ENCODE measurements at regions not wholly inside any gene's neighbourhood (a gene's known extent, or its start where the extent isn't known, plus 50 kb on each side); places are given as distances from the start of the nearest gene placed in this dataset.
A peak's percentile ranks its signal among the peaks of the same experiment; 100 is the strongest.

- TF ChIP-seq FOXK1 (CRISPR knock-in tag; IDR thresholded peaks at IDR 0.05; ENCODE audit: borderline replicate concordance, low read depth) (peak; percentile 93; the same call in 1 of the 2 replicates), TBX2 (CRISPR knock-in tag; IDR thresholded peaks at IDR 0.05; ENCODE audit: borderline replicate concordance) (peak; percentile 94), THYN1 (CRISPR knock-in tag; IDR thresholded peaks at IDR 0.05; ENCODE audit: borderline replicate concordance, low read depth) (no peak), CTCF (CRISPR knock-in tag; IDR thresholded peaks at IDR 0.05) (peak; percentile 21; the same call in 1 of the 2 replicates), HOXD1 (CRISPR knock-in tag; IDR thresholded peaks at IDR 0.05) (0 out of 2 replicates have a peak, but pooled peaks have one; percentile 83), ATF1 (CRISPR knock-in tag; IDR thresholded peaks at IDR 0.05) (peak; percentile 54; the same call in 1 of the 2 replicates), GRHL1 (CRISPR knock-in tag; conservative IDR thresholded peaks at IDR 0.05) (no peak), TOPORS (CRISPR knock-in tag; IDR thresholded peaks at IDR 0.05) (peak; percentile 61; the same call in 1 of the 2 replicates), CEBPG (CRISPR knock-in tag; IDR thresholded peaks at IDR 0.05) (peak; percentile 15; the same call in 1 of the 2 replicates), NR2F6 (IDR thresholded peaks at IDR 0.05) (peak; percentile 72), NR2F6 (CRISPR knock-in tag; IDR thresholded peaks at IDR 0.05) (peak; percentile 78; the same call in 1 of the 2 replicates), DPF2 (CRISPR knock-in tag; IDR thresholded peaks at IDR 0.05; ENCODE audit: borderline replicate concordance, low read depth) (peak; percentile 84), ZNF256 (CRISPR knock-in tag; conservative IDR thresholded peaks at IDR 0.05) (no peak), ZFP36L1 (CRISPR knock-in tag; IDR thresholded peaks at IDR 0.05) (peak; percentile 78; the same call in 1 of the 2 replicates), ZNF484 (CRISPR knock-in tag; IDR thresholded peaks at IDR 0.05; ENCODE audit: borderline replicate concordance, low read depth) (no peak), HNF1B (CRISPR knock-in tag; IDR thresholded peaks at IDR 0.05) (peak; percentile 82), ZNF639 (CRISPR knock-in tag; conservative IDR thresholded peaks at IDR 0.05) (0 out of 2 replicates have a peak, but pooled peaks have one; percentile 32)
- TF ChIP-seq, protein P1, sequence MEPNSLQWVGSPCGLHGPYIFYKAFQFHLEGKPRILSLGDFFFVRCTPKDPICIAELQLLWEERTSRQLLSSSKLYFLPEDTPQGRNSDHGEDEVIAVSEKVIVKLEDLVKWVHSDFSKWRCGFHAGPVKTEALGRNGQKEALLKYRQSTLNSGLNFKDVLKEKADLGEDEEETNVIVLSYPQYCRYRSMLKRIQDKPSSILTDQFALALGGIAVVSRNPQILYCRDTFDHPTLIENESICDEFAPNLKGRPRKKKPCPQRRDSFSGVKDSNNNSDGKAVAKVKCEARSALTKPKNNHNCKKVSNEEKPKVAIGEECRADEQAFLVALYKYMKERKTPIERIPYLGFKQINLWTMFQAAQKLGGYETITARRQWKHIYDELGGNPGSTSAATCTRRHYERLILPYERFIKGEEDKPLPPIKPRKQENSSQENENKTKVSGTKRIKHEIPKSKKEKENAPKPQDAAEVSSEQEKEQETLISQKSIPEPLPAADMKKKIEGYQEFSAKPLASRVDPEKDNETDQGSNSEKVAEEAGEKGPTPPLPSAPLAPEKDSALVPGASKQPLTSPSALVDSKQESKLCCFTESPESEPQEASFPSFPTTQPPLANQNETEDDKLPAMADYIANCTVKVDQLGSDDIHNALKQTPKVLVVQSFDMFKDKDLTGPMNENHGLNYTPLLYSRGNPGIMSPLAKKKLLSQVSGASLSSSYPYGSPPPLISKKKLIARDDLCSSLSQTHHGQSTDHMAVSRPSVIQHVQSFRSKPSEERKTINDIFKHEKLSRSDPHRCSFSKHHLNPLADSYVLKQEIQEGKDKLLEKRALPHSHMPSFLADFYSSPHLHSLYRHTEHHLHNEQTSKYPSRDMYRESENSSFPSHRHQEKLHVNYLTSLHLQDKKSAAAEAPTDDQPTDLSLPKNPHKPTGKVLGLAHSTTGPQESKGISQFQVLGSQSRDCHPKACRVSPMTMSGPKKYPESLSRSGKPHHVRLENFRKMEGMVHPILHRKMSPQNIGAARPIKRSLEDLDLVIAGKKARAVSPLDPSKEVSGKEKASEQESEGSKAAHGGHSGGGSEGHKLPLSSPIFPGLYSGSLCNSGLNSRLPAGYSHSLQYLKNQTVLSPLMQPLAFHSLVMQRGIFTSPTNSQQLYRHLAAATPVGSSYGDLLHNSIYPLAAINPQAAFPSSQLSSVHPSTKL (CRISPR knock-in tag; IDR thresholded peaks at IDR 0.05), result peak; percentile 96
Observed at GRCh38 chr1:22347854-22348760, 103.5 kb upstream of the ZBTB40 start (continued).

Data from HepG2 (cell line).